WERI-Rb-1 (cell line): ENCODE measurements at regions not wholly inside any gene's neighbourhood (a gene's known extent, or its start where the extent isn't known, plus 50 kb on each side); places are given as distances from the start of the nearest gene placed in this dataset.

Experiments used
- DNase-seq: peaks from one replicate; pipeline ENCODE4 v3.0.0-alpha.2; 2020
- H3K27ac ChIP-seq: fragments of 250-450 bp; sonication (Bioruptor Pico); 2 replicates; pipeline ENCODE4 v1.5.1; 2020; ENCODE audit warnings: mild to moderate bottlenecking, moderate library complexity
- H3K27me3 ChIP-seq: fragments of 250-450 bp; sonication (Bioruptor Pico); 2 replicates; pipeline ENCODE4 v1.5.1; 2021; ENCODE audit warnings: mild to moderate bottlenecking, low read depth, moderate library complexity; ENCODE audit not compliant: insufficient read depth, severe bottlenecking
- H3K36me3 ChIP-seq: fragments of 250-450 bp; sonication (Bioruptor Pico); 2 replicates; pipeline ENCODE4 v1.5.1; 2020; ENCODE audit warnings: mild to moderate bottlenecking, moderate library complexity
- H3K4me3 ChIP-seq: 2 replicates; pipeline ENCODE4 v1.5.1; 2011; ENCODE audit warnings: low read depth, mild to moderate bottlenecking, control low read depth, low read length
- H3K9me3 ChIP-seq: fragments of 250-450 bp; sonication (Bioruptor Pico); 2 replicates; pipeline ENCODE4 v1.5.1; 2021; ENCODE audit warnings: mild to moderate bottlenecking, moderate library complexity; ENCODE audit not compliant: severe bottlenecking
- TF ChIP-seq, protein P1 (sequence below): IDR thresholded peaks from 2 replicates; pipeline ENCODE4 v1.5.1; 2011; ENCODE audit warnings: low read depth, mild to moderate bottlenecking, control low read depth, inconsistent platforms, low read length

DNA sequence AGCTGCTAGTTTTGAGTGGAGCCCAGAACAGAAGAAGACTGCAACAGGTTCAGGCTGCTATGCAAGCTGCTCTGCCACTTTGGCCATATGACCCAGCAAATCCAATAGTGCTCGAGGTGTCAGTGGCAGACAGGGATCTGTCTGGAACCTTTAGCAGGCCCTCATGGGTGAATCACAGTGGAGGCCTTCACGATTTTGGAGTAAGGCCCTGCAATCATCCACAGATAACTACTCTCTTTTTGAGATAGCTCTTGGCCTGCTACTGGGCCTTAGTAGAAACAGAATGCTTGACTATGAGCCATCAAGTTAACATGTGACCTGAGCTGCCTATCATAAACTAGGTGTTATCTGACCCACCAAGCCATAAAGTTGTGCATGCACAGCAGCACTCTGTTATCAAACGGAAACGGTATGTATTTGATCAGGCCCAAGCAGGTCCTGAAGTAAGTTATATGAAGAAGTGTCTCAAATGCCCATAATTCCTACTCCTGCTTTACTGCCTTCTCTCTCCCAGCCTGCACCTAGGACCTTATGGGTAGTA lies 116.9 kb upstream of the CCDC196 start:
- DNase-seq: no peak
- Histone ChIP-seq H3K9me3 (no peaks in the 10 kb centered on the region), H3K27me3 (no peaks in the 10 kb centered on the region), H3K4me3 (no peak overlapping the region), H3K36me3 (no peaks in the 10 kb centered on the region), H3K27ac (no peak overlapping the region)
- TF ChIP-seq, protein P1, sequence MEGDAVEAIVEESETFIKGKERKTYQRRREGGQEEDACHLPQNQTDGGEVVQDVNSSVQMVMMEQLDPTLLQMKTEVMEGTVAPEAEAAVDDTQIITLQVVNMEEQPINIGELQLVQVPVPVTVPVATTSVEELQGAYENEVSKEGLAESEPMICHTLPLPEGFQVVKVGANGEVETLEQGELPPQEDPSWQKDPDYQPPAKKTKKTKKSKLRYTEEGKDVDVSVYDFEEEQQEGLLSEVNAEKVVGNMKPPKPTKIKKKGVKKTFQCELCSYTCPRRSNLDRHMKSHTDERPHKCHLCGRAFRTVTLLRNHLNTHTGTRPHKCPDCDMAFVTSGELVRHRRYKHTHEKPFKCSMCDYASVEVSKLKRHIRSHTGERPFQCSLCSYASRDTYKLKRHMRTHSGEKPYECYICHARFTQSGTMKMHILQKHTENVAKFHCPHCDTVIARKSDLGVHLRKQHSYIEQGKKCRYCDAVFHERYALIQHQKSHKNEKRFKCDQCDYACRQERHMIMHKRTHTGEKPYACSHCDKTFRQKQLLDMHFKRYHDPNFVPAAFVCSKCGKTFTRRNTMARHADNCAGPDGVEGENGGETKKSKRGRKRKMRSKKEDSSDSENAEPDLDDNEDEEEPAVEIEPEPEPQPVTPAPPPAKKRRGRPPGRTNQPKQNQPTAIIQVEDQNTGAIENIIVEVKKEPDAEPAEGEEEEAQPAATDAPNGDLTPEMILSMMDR: no peak

DNA sequence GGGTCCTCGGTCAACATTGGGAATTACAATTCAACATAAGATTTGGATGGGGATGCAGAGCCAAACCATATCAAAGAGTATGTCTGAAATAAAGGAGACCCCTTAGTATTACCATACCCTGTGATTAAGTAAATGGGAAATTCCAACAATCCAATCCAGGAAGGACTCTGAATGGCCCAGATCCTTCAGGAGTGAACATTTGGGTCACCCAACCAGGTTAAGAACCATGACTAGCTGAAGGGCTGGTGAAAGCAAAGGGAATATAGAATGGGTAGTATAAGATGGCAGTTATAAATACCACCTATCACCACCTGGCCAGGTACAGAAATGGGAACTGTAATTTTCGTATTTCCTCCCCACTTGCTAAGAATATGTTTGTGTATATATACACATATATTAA lies 114.4 kb upstream of the CCDC196 start:
- no peaks in the 10 kb centered on the region for H3K9me3 ChIP-seq
- H3K27ac ChIP-seq: no peak overlapping the region
- no peak for DNase-seq
- no peaks in the 10 kb centered on the region for H3K27me3 ChIP-seq
- H3K4me3 ChIP-seq: no peak overlapping the region
- no peaks in the 10 kb centered on the region for H3K36me3 ChIP-seq
- TF ChIP-seq, protein P1: no peak

DNA sequence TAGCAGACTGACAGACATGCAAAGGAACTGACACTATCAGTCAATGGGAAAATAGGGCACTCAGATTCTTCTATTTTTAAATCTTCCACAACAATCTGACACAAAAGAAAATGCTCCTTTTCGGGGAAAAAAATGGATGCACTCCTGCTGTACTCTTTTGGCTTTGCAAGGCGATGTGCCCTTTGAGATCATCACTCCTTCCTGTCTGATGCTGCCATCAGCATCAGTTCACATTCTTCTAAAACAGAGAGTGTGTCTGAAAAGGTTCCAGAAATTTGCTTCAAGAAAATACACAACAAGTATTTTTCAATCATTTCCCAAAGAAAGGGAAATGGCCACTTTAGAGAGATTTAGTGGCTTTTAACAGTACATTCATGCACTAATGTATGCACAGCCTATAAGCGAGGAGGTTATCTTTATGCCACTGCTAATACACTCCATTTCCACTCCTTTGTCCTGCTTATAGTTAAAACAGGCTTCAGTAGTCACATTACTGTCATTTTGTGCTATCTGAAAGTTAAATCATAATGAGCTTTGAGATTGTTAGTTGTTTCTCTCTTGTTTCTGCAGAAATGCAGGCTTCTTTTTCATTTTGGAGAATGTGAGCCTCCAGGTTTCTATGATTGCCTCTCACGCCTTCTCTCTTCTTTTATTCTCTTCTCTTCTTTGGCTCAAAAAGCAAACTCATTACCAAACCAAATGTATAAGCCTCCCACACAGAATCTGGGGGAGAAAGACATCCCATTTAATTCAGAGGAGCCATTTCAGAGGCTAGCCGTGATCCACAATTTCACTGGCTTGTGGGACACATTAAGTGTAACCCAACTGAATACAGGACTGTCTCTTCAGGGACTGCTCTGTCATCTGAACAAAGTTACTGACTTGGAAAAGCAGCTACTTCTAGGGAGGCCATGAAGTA lies 110.9 kb upstream of the CCDC196 start:
- H3K4me3 ChIP-seq: no peak overlapping the region
- H3K27me3 ChIP-seq: no peaks in the 10 kb centered on the region
- TF ChIP-seq, protein P1: no peak
- H3K9me3 ChIP-seq: no peaks in the 10 kb centered on the region
- no peak overlapping the region for H3K27ac ChIP-seq
- H3K36me3 ChIP-seq: no peaks in the 10 kb centered on the region
- DNase-seq: no peak

DNA sequence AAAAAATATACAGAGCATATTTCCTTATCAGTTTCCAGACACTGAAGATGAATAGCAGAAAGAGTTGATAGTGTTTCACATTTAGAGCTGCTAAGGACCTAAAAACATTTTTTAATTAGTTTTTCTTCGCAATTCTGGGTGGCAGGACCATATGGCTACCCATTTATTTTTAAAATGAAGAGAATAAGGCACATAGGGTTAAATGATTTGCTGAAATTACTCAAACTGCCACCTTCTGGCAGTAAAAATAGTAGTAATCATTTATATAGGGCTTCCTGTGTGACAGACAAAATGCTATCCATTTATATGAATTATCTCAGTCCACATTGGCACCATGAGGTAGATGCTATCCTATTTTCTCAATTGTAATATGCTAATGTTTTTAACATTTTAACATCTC lies 108.6 kb upstream of the CCDC196 start:
- no peak overlapping the region for H3K27ac ChIP-seq
- no peaks in the 10 kb centered on the region for H3K27me3 ChIP-seq
- H3K9me3 ChIP-seq: no peaks in the 10 kb centered on the region
- TF ChIP-seq, protein P1: no peak
- DNase-seq: no peak
- no peak overlapping the region for H3K4me3 ChIP-seq
- H3K36me3 ChIP-seq: no peaks in the 10 kb centered on the region

DNA sequence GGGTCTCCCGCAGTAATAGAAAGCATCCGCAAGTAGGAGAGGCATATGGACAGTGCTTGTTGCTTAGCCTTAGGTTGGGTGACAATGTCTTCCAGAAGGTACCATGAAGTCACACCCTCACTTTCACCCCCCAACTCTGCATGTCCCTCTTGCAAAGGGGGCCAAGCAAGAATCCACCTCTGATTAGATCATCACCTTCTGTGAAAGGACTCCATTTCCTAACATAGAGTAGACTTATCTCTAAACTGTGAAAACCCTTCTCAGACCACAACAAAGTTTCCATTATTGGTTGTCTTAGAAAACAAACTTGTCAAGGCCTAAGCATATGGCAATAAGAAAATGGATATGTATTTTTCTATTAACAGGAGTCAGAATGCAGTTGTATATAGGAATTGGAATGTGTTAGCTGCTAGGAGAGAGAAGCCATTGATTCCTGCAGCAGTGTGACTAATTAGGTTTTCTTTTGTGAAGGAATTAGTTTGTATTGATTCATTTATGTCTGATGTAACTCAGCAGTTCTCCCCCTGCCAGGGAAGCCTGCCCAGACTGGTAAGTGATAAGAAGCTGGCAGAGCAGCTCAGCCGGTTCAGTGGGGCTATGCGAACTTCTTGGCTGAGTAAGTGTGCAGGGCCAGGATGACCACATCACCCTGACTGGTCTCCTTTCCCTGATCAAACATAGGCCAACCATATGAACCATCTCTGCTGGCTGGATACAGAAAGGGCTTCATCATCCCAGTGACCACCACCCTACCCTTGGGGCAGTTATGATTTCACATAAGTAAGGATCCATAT lies 107.3 kb upstream of the CCDC196 start:
- no peaks in the 10 kb centered on the region for H3K36me3 ChIP-seq
- no peak overlapping the region for H3K4me3 ChIP-seq
- TF ChIP-seq, protein P1: no peak
- no peaks in the 10 kb centered on the region for H3K9me3 ChIP-seq
- H3K27ac ChIP-seq: no peak overlapping the region
- no peak for DNase-seq
- H3K27me3 ChIP-seq: no peaks in the 10 kb centered on the region
